Neuronal stem cell (in vitro differentiated cells): ENCODE measurements at regions not wholly inside any gene's neighbourhood (a gene's known extent, or its start where the extent isn't known, plus 50 kb on each side); places are given as distances from the start of the nearest gene placed in this dataset.

Experiments used
- DNase-seq: peaks from one replicate; pipeline ENCODE4 v3.0.0-alpha.2; 2013; ENCODE audit warnings: low spot score
- H2AFZ ChIP-seq: one replicate; pipeline ENCODE4 v1.6.1; 2013; ENCODE audit warnings: mild to moderate bottlenecking, low read length, inconsistent platforms
- H2AK5ac ChIP-seq: 2 replicates; pipeline ENCODE4 v1.6.1; 2013; ENCODE audit warnings: low read depth, mild to moderate bottlenecking, inconsistent platforms, low read length, moderate library complexity, mixed read lengths
- H2BK120ac ChIP-seq: 2 replicates; pipeline ENCODE4 v1.6.1; 2013; ENCODE audit warnings: low read depth, mild to moderate bottlenecking, inconsistent platforms, low read length, moderate library complexity, mixed read lengths
- H2BK12ac ChIP-seq: one replicate; pipeline ENCODE4 v1.6.1; 2013; ENCODE audit warnings: low read length, inconsistent platforms
- H2BK15ac ChIP-seq: 2 replicates; pipeline ENCODE4 v1.6.1; 2013; ENCODE audit warnings: mild to moderate bottlenecking, low read length, inconsistent platforms, mixed read lengths
- H2BK5ac ChIP-seq: one replicate; pipeline ENCODE4 v1.6.1; 2013; ENCODE audit warnings: inconsistent platforms, mild to moderate bottlenecking, low read length, moderate library complexity
- H3K14ac ChIP-seq: one replicate; pipeline ENCODE4 v1.6.1; 2013; ENCODE audit warnings: low read length, inconsistent platforms
- H3K18ac ChIP-seq: 2 replicates; pipeline ENCODE4 v1.6.1; 2013; ENCODE audit warnings: low read length, inconsistent platforms
- H3K23ac ChIP-seq: 2 replicates; pipeline ENCODE4 v1.6.1; 2013; ENCODE audit warnings: low read depth, mild to moderate bottlenecking, mixed read lengths, low read length, inconsistent platforms; ENCODE audit not compliant: poor library complexity
- H3K27ac ChIP-seq: replicated peaks from 3 replicates; pipeline ENCODE4 v1.5.1; 2013; ENCODE audit warnings: low read length, inconsistent platforms
- H3K27me3 ChIP-seq, 3 experiments: 2 replicates each; pipeline ENCODE4 v1.6.1; 2013; ENCODE audit warnings: low read length in 3 of 3, mild to moderate bottlenecking in 2 of 3, inconsistent platforms in 1 of 3, low read depth in 1 of 3, mixed read lengths in 1 of 3, moderate library complexity in 1 of 3; ENCODE audit not compliant: control insufficient read depth in 3 of 3, insufficient read depth in 3 of 3
- H3K36me3 ChIP-seq, 2 donors: replicated peaks in 1 of 2; 2 replicates each; pipeline ENCODE4 v1.6.1; 2013; ENCODE audit warnings: low read length in 2 of 2; ENCODE audit not compliant: control insufficient read depth in 2 of 2, insufficient read depth in 2 of 2
- H3K4ac ChIP-seq: 2 replicates; pipeline ENCODE4 v1.6.1; 2013; ENCODE audit warnings: inconsistent platforms, mild to moderate bottlenecking, low read length, moderate library complexity
- H3K4me1 ChIP-seq, 2 donors: 1 replicate in 1 of 2; 2 replicates in 1 of 2; pipeline ENCODE4 v1.6.1; 2013; ENCODE audit warnings: low read length in 2 of 2, low read depth in 1 of 2; ENCODE audit not compliant: control insufficient read depth in 2 of 2, insufficient read depth in 1 of 2
- H3K4me2 ChIP-seq: one replicate; pipeline ENCODE4 v1.6.1; 2013; ENCODE audit warnings: mild to moderate bottlenecking, low read length, inconsistent platforms; ENCODE audit not compliant: insufficient read depth, poor library complexity, severe bottlenecking
- H3K4me3 ChIP-seq, 2 donors: 2 replicates each; pipeline ENCODE4 v1.5.1; 2013; ENCODE audit warnings: low read length in 2 of 2, mild to moderate bottlenecking in 2 of 2, inconsistent platforms in 1 of 2, moderate library complexity in 1 of 2
- H3K79me1 ChIP-seq: one replicate; pipeline ENCODE4 v1.6.1; 2013; ENCODE audit warnings: low read depth, mild to moderate bottlenecking, inconsistent platforms, low read length, moderate library complexity
- H3K9ac ChIP-seq: one replicate; pipeline ENCODE4 v1.6.1; 2013; ENCODE audit warnings: mild to moderate bottlenecking, low read depth, low read length, inconsistent platforms; ENCODE audit not compliant: poor library complexity
- H3K9me3 ChIP-seq, 2 donors: replicated peaks in 1 of 2; 2 replicates each; pipeline versions ENCODE3 to v1.6.1; 2013; ENCODE audit warnings: low read length in 2 of 2, mild to moderate bottlenecking in 2 of 2, inconsistent platforms in 1 of 2, low read depth in 1 of 2, mixed read lengths in 1 of 2, moderate library complexity in 1 of 2; ENCODE audit not compliant: control insufficient read depth in 2 of 2, insufficient read depth in 1 of 2
- H4K8ac ChIP-seq: one replicate; pipeline ENCODE4 v1.6.1; 2013; ENCODE audit warnings: low read depth, mild to moderate bottlenecking, inconsistent platforms, low read length, moderate library complexity
- H4K91ac ChIP-seq: one replicate; pipeline ENCODE4 v1.6.1; 2013; ENCODE audit warnings: low read length, low read depth, mild to moderate bottlenecking, inconsistent platforms; ENCODE audit not compliant: poor library complexity
- WGBS, 2 donors: extraction: QIAGEN DNeasy Blood & Tissue Kit; methylation state at CpG; one replicate each; pipeline ENCODE4 v1.1.7; 2013; ENCODE audit warnings: missing lambda C conversion rate in 2 of 2, mixed read lengths in 1 of 2; ENCODE audit not compliant: insufficient read length in 2 of 2, insufficient replicate concordance in 1 of 2; ENCODE audit errors: extremely low coverage in 2 of 2; 5-methylcytosine and 5-hydroxymethylcytosine counted together

DNA sequence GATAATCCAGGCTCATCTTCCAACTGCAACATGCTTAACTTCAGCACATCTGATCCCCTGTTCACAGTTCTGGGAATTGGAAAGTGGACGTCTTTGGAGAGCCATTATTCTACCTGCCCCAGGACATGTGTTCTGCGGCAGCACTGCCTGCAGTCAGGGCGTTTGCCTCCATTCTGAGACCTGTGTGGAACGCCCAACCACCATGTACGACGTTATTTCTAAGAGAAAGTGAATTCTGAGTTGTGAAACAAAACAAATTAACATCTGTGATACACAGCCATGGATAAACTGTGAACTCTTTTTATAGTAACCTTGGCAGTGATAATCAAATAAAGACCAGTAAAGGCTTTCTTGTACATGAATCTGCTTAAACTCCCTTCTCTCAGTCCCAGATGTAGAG, 195.8 kb downstream of the AASDH start:
- Histone ChIP-seq H3K23ac (no peak overlapping the region), H3K27me3 (no peaks in the 10 kb centered on the region), H3K4me1 (peaks cover 1 to 4% of the 10 kb centered on the region in 2 donors), H3K9ac (no peak overlapping the region), H2BK12ac (no peak overlapping the region), H3K9me3 (peaks cover 0 to 2% of the 10 kb centered on the region in 2 donors), H3K4me3 (no peak overlapping the region), H3K79me1 (no peaks in the 10 kb centered on the region), H2BK15ac (no peak overlapping the region), H3K4ac (no peak overlapping the region), H4K91ac (no peak overlapping the region), H3K27ac (no peak overlapping the region), H3K14ac (no peak overlapping the region), H2AFZ (no peak overlapping the region), H4K8ac (no peak overlapping the region), H2BK5ac (no peak overlapping the region), H3K36me3 (peaks cover 2 to 16% of the 10 kb centered on the region in 2 donors), H3K4me2 (no peak overlapping the region), H2AK5ac (no peak overlapping the region), H3K18ac (no peak overlapping the region), H2BK120ac (no peak overlapping the region)
- no peak for DNase-seq
- WGBS, 2 donors: no CpG with 5 or more reads among the region's 6 CpGs

- Histone ChIP-seq H3K79me1 (no peaks in the 10 kb centered on the region), H2AK5ac (no peak overlapping the region), H2BK5ac (no peak overlapping the region), H3K23ac (no peak overlapping the region), H4K91ac (no peak overlapping the region), H2AFZ (no peak overlapping the region), H3K4me1 (peaks cover 1 to 4% of the 10 kb centered on the region in 2 donors), H3K14ac (no peak overlapping the region), H3K27me3 (no peaks in the 10 kb centered on the region), H3K27ac (no peak overlapping the region), H3K9ac (no peak overlapping the region), H3K4me2 (no peak overlapping the region), H2BK12ac (no peak overlapping the region), H2BK15ac (no peak overlapping the region), H3K18ac (no peak overlapping the region), H2BK120ac (no peak overlapping the region), H4K8ac (no peak overlapping the region), H3K4ac (no peak overlapping the region), H3K36me3 (peaks cover 2 to 32% of the 10 kb centered on the region in 2 donors), H3K4me3 (no peak overlapping the region), H3K9me3 (peaks cover 2 to 4% of the 10 kb centered on the region in 2 donors)
- no peak for DNase-seq
- no CpG with 5 or more reads among the region's 6 CpGs for WGBS, 2 donors
These were observed 199.6 kb downstream of the AASDH start for GRCh38 chr4:56187688-56188087.

DNA sequence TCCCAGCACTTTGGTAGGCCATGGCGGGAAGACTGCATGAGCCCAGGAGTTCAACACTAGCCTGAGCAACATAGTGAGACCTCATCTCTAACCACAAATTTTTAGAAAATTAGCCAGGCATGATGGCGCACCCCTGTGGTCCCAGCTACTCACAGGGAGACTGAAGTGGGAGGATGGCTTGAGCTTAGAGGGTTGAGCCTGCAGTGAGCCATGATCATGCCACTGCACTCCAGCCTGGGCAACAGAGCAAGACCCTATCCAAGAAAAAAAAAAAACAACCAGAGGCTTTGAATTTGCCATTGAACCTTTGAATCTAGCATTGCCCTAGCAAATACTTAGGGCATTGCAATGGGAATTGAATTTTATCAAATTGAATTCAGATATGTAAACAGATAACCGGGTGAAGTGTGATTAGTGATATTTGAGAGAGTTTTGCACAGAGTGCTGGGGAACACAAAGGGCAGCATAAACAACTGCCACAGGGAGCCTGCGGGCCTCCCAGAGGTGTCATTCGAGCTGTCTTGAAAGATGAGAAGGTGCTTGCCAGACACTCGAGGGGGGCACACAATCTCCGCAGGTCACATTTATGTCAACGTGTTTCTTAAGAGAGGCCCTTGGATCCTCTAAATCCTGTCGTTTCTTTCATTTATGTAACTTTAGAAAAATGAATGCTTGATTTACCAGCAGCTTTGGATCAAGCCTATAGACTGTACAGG, 200.3 kb downstream of the AASDH start:
- no peak overlapping the region for H2BK5ac ChIP-seq
- WGBS, 2 donors: no CpG with 5 or more reads among the region's 9 CpGs
- no peak overlapping the region for H3K27ac ChIP-seq
- no peak overlapping the region for H3K18ac ChIP-seq
- no peak overlapping the region for H2BK15ac ChIP-seq
- H2AK5ac ChIP-seq: no peak overlapping the region
- H2AFZ ChIP-seq: no peak overlapping the region
- H3K14ac ChIP-seq: no peak overlapping the region
- H3K4me2 ChIP-seq: no peak overlapping the region
- no peak overlapping the region for H3K4me3 ChIP-seq
- H3K79me1 ChIP-seq: no peaks in the 10 kb centered on the region
- H3K23ac ChIP-seq: no peak overlapping the region
- DNase-seq: no peak
- no peak overlapping the region for H2BK12ac ChIP-seq
- H3K9me3 ChIP-seq: peaks cover 2 to 4% of the 10 kb centered on the region in 2 donors
- H4K8ac ChIP-seq: no peak overlapping the region
- no peak overlapping the region for H2BK120ac ChIP-seq
- H3K4me1 ChIP-seq: peaks cover 1 to 4% of the 10 kb centered on the region in 2 donors
- no peak overlapping the region for H3K9ac ChIP-seq
- H3K27me3 ChIP-seq: no peaks in the 10 kb centered on the region
- no peak overlapping the region for H4K91ac ChIP-seq
- no peak overlapping the region for H3K4ac ChIP-seq
- H3K36me3 ChIP-seq: peaks cover 2 to 37% of the 10 kb centered on the region in 2 donors

DNA sequence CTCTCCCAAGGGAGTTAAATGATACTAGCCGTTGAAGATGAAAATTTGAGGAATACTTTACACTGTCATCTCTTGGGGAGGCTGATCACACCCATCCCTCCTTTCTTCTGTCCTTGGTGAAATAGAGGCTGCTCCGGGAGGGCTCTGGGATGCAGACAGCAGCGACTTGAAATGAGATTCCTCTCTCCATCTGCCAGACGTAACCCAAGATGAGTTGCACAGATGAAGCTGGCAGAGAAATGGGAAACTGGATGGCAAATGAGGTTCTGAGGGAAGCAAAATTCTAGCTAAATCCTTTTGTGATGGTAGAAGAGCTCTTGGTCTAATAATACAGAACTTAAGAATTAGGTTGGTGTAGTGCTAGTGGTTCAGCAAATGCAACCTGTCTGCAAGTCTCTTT, 201.4 kb downstream of the AASDH start:
- no peak overlapping the region for H3K9ac ChIP-seq
- no peak overlapping the region for H2BK5ac ChIP-seq
- no peak overlapping the region for H3K18ac ChIP-seq
- peaks cover 3 to 4% of the 10 kb centered on the region in 2 donors for H3K4me1 ChIP-seq
- H2AK5ac ChIP-seq: no peak overlapping the region
- WGBS, 2 donors: no CpG with 5 or more reads among the region's 4 CpGs
- H3K79me1 ChIP-seq: no peaks in the 10 kb centered on the region
- H3K4ac ChIP-seq: no peak overlapping the region
- no peak overlapping the region for H3K23ac ChIP-seq
- no peak overlapping the region for H3K27ac ChIP-seq
- H2BK120ac ChIP-seq: no peak overlapping the region
- H3K27me3 ChIP-seq: no peaks in the 10 kb centered on the region
- H3K9me3 ChIP-seq: peaks cover 2 to 4% of the 10 kb centered on the region in 2 donors
- H2BK12ac ChIP-seq: no peak overlapping the region
- H2AFZ ChIP-seq: no peak overlapping the region
- H4K91ac ChIP-seq: no peak overlapping the region
- H3K36me3 ChIP-seq: peaks cover 0 to 40% of the 10 kb centered on the region in 2 donors
- no peak overlapping the region for H3K4me2 ChIP-seq
- H2BK15ac ChIP-seq: no peak overlapping the region
- no peak overlapping the region for H4K8ac ChIP-seq
- no peak overlapping the region for H3K4me3 ChIP-seq
- DNase-seq: no peak
- no peak overlapping the region for H3K14ac ChIP-seq
